WTC11 (cell line): ENCODE measurements at regions not wholly inside any gene's neighbourhood (a gene's known extent, or its start where the extent isn't known, plus 50 kb on each side); places are given as distances from the start of the nearest gene placed in this dataset.

Experiments
- ATAC-seq: fragments of 200-7000 bp; cut with Tn5 transposase; 2 replicates; pipeline ENCODE4 v1.10.0; 2021; ENCODE audit warnings: mild to moderate bottlenecking, moderate library complexity
- CTCF ChIA-PET: fragments of 300-600 bp; sonication (Branson Sonifier 250); formaldehyde crosslinking; loops from one replicate; lab custom pipeline; 2021; ENCODE audit warnings: antibody characterized with exemption; lab: Charles Lee
- POLR2A ChIA-PET: fragments of 350-600 bp; sonication (Branson Sonifier 250); formaldehyde crosslinking; loops from one replicate; lab custom pipeline; 2021; ENCODE audit warnings: antibody characterized with exemption; lab: Charles Lee
- DNase-seq: peaks from one replicate; pipeline ENCODE4 v3.0.0; 2021; ENCODE audit warnings: low spot score
- H3K27ac Mint-ChIP-seq: 2 replicates; pipeline ENCODE4 v1.8.0; 2021; ENCODE audit warnings: mixed read lengths
- H3K27me3 Mint-ChIP-seq: 2 replicates; pipeline ENCODE4 v1.8.0; 2021; ENCODE audit warnings: low read depth, mild to moderate bottlenecking, moderate library complexity, mixed read lengths
- H3K36me3 Mint-ChIP-seq: 2 replicates; pipeline ENCODE4 v1.8.0; 2021; ENCODE audit warnings: mixed read lengths
- H3K4me1 Mint-ChIP-seq: 2 replicates; pipeline ENCODE4 v1.8.0; 2022; ENCODE audit warnings: mixed read lengths
- H3K4me3 Mint-ChIP-seq: 2 replicates; pipeline ENCODE4 v1.8.0; 2021; ENCODE audit warnings: mild to moderate bottlenecking, moderate library complexity, mixed read lengths
- H3K9me3 Mint-ChIP-seq: 2 replicates; pipeline ENCODE4 v1.8.0; 2021; ENCODE audit warnings: mixed read lengths
- AR ChIP-seq: fragments of 250-450 bp; sonication (Bioruptor Pico); IDR thresholded peaks from 2 replicates; pipeline ENCODE4 v1.9.0; 2021; ENCODE audit warnings: mild to moderate bottlenecking
- ATF2 ChIP-seq: sonication (generic); formaldehyde crosslinking; IDR thresholded peaks from 2 replicates; pipeline ENCODE4 v1.8.1; 2022; ENCODE audit warnings: low read depth, missing genetic modification reagents, borderline replicate concordance
- CBFB ChIP-seq: sonication (generic); formaldehyde crosslinking; IDR thresholded peaks from 2 replicates; pipeline ENCODE4 v1.8.1; 2022; ENCODE audit warnings: mild to moderate bottlenecking, low read depth, missing genetic modification reagents
- CREB1 ChIP-seq: sonication (generic); formaldehyde crosslinking; IDR thresholded peaks from 2 replicates; pipeline ENCODE4 v1.8.0; 2023; ENCODE audit warnings: mild to moderate bottlenecking, missing genetic modification reagents
- E2F1 ChIP-seq: sonication (generic); formaldehyde crosslinking; IDR thresholded peaks from 2 replicates; pipeline ENCODE4 v1.8.0; 2022; ENCODE audit warnings: mild to moderate bottlenecking, missing genetic modification reagents
- ELF4 ChIP-seq: sonication (generic); formaldehyde crosslinking; IDR thresholded peaks from 2 replicates; pipeline ENCODE4 v1.8.1; 2022; ENCODE audit warnings: low read depth, mild to moderate bottlenecking, moderate library complexity, missing genetic modification reagents
- EMX1 ChIP-seq: fragments of 250-450 bp; sonication (Bioruptor Pico); IDR thresholded peaks from 2 replicates; pipeline ENCODE4 v1.8.0; 2021; ENCODE audit warnings: mild to moderate bottlenecking
- FOXK1 ChIP-seq: sonication (generic); formaldehyde crosslinking; IDR thresholded peaks from 2 replicates; pipeline ENCODE4 v1.8.0; 2022; ENCODE audit warnings: mild to moderate bottlenecking, moderate library complexity, missing genetic modification reagents
- FOXP1 ChIP-seq: sonication (generic); formaldehyde crosslinking; IDR thresholded peaks from 2 replicates; pipeline ENCODE4 v1.8.0; 2022; ENCODE audit warnings: missing genetic modification reagents, mild to moderate bottlenecking, moderate library complexity, borderline replicate concordance
- GABPB1 ChIP-seq: sonication (generic); formaldehyde crosslinking; IDR thresholded peaks from 2 replicates; pipeline ENCODE4 v1.8.1; 2023; ENCODE audit warnings: mild to moderate bottlenecking, missing genetic modification reagents
- GTF2I ChIP-seq: fragments of 250-450 bp; sonication (Bioruptor Pico); conservative IDR thresholded peaks from 2 replicates; pipeline ENCODE4 v1.4.0; 2021; ENCODE audit warnings: mild to moderate bottlenecking
- IRF2 ChIP-seq: sonication (generic); formaldehyde crosslinking; IDR thresholded peaks from 2 replicates; pipeline ENCODE4 v1.8.0; 2022; ENCODE audit warnings: low read depth, missing genetic modification reagents, borderline replicate concordance
- JUN ChIP-seq: sonication (generic); formaldehyde crosslinking; IDR thresholded peaks from 2 replicates; pipeline ENCODE4 v1.8.0; 2023; ENCODE audit warnings: mild to moderate bottlenecking, missing genetic modification reagents
- KAT7 ChIP-seq: sonication (generic); formaldehyde crosslinking; IDR thresholded peaks from 2 replicates; pipeline ENCODE4 v1.8.1; 2023; ENCODE audit warnings: missing genetic modification reagents, mild to moderate bottlenecking, borderline replicate concordance
- MYBL2 ChIP-seq: sonication (generic); formaldehyde crosslinking; IDR thresholded peaks from 2 replicates; pipeline ENCODE4 v1.8.1; 2023; ENCODE audit warnings: mild to moderate bottlenecking, moderate library complexity, missing genetic modification reagents
- NR1H2 ChIP-seq: sonication (generic); formaldehyde crosslinking; IDR thresholded peaks from 2 replicates; pipeline ENCODE4 v1.9.0; 2021; ENCODE audit warnings: mild to moderate bottlenecking, moderate library complexity, missing genetic modification reagents
- PRDM15 ChIP-seq: sonication (generic); formaldehyde crosslinking; IDR thresholded peaks from 2 replicates; pipeline ENCODE4 v1.8.0; 2022; ENCODE audit warnings: missing genetic modification reagents
- SP1 ChIP-seq: sonication (generic); formaldehyde crosslinking; conservative IDR thresholded peaks from 2 replicates; pipeline ENCODE4 v1.8.1; 2022; ENCODE audit warnings: missing genetic modification reagents
- TCF7 ChIP-seq: sonication (generic); formaldehyde crosslinking; IDR thresholded peaks from 2 replicates; pipeline ENCODE4 v1.8.0; 2022; ENCODE audit warnings: mild to moderate bottlenecking, low read depth, missing genetic modification reagents, moderate library complexity
- TP53 ChIP-seq: sonication (generic); formaldehyde crosslinking; IDR thresholded peaks from 2 replicates; pipeline ENCODE4 v1.8.1; 2023; ENCODE audit warnings: mild to moderate bottlenecking, missing genetic modification reagents
- USF1 ChIP-seq: sonication (generic); formaldehyde crosslinking; IDR thresholded peaks from 2 replicates; pipeline ENCODE4 v1.8.0; 2022; ENCODE audit warnings: mild to moderate bottlenecking, missing genetic modification reagents
- ZNF281 ChIP-seq: sonication (generic); formaldehyde crosslinking; IDR thresholded peaks from 2 replicates; pipeline ENCODE4 v1.8.0; 2023; ENCODE audit warnings: mild to moderate bottlenecking, missing genetic modification reagents
- ZSCAN18 ChIP-seq: fragments of 250-450 bp; sonication (Bioruptor Pico); IDR thresholded peaks from 2 replicates; pipeline ENCODE4 v2.1.2; 2022; ENCODE audit warnings: mild to moderate bottlenecking, moderate library complexity

- Mint-ChIP-seq H3K4me1 (peaks cover 12% of the 10 kb centered on the region), H3K36me3 (no peaks in the 10 kb centered on the region), H3K9me3 (no peaks in the 10 kb centered on the region; the same call in 1 of the 2 replicates), H3K4me3 (no peak overlapping the region), H3K27me3 (no peaks in the 10 kb centered on the region), H3K27ac (no peak overlapping the region)
- POLR2A ChIA-PET = no interaction called here
- CTCF ChIA-PET = interaction anchor here (1.0 kb wide), 1 partner anchor 163 kb away, joined by 3 read pairs; no protein-coding TSS in a partner anchor
- DNase-seq = no peak
- ATAC-seq = no peak
- TF ChIP-seq MYBL2 (CRISPR knock-in tag) (no peak), E2F1 (CRISPR knock-in tag) (no peak), GABPB1 (CRISPR knock-in tag) (no peak), ELF4 (CRISPR knock-in tag) (no peak), CBFB (CRISPR knock-in tag) (no peak), JUN (CRISPR knock-in tag) (no peak), ATF2 (CRISPR knock-in tag) (no peak), TP53 (CRISPR knock-in tag) (no peak), FOXP1 (CRISPR knock-in tag) (no peak), SP1 (CRISPR knock-in tag) (no peak), ZSCAN18 (no peak), PRDM15 (CRISPR knock-in tag) (no peak), EMX1 (no peak), TCF7 (CRISPR knock-in tag) (no peak)
Observed at GRCh38 chr13:104408733-104409132, 1342.5 kb upstream of the SLC10A2 start.

GRCh38 chr13:104404325-104404724, 1338.1 kb upstream of the SLC10A2 start:
- H3K4me3 Mint-ChIP-seq = no peak overlapping the region
- POLR2A ChIA-PET = no interaction called here
- no peak for ATAC-seq
- DNase-seq = no peak
- CTCF ChIA-PET = no interaction called here
- H3K4me1 Mint-ChIP-seq = peaks cover 12% of the 10 kb centered on the region
- peaks cover 5% of the 10 kb centered on the region for H3K9me3 Mint-ChIP-seq
- H3K36me3 Mint-ChIP-seq = no peaks in the 10 kb centered on the region
- no peaks in the 10 kb centered on the region for H3K27me3 Mint-ChIP-seq
- no peak overlapping the region for H3K27ac Mint-ChIP-seq
- TF ChIP-seq GTF2I = no peak
- TF ChIP-seq IRF2 (CRISPR knock-in tag) = no peak
- TF ChIP-seq FOXK1 (CRISPR knock-in tag) = no peak
- no peak for TF ChIP-seq CREB1 (CRISPR knock-in tag)
- TF ChIP-seq SP1 (CRISPR knock-in tag) = no peak
- no peak for TF ChIP-seq AR (CRISPR knock-in tag)
- TF ChIP-seq KAT7 (CRISPR knock-in tag) = no peak
- TF ChIP-seq USF1 (CRISPR knock-in tag) = no peak
- no peak for TF ChIP-seq NR1H2 (CRISPR knock-in tag)
- no peak for TF ChIP-seq ZNF281 (CRISPR knock-in tag)
